OCI-LY3 (cell line): ENCODE measurements at regions not wholly inside any gene's neighbourhood (a gene's known extent, or its start where the extent isn't known, plus 50 kb on each side); places are given as distances from the start of the nearest gene placed in this dataset.

Experiments used
- H2AFZ ChIP-seq: fragments of 200-600, 300-600 bp; shearing (Covaris generic); 2 replicates; pipeline ENCODE4 v1.6.0; 2014; ENCODE audit warnings: antibody characterized with exemption, low read depth, low read length
- H3K27ac ChIP-seq: fragments of 200-600, 300-600 bp; sonication (generic); 2 replicates; pipeline ENCODE4 v1.5.1; 2014; ENCODE audit warnings: mild to moderate bottlenecking, low read length, moderate library complexity, mixed read lengths
- H3K27me3 ChIP-seq: fragments of 200-600, 300-600 bp; sonication (generic); 2 replicates; pipeline ENCODE4 v1.6.1; 2014; ENCODE audit warnings: low read depth, low read length, mixed read lengths
- H3K36me3 ChIP-seq: fragments of 200-600, 300-600 bp; sonication (generic); replicated peaks from 2 replicates; pipeline ENCODE3; 2014; ENCODE audit warnings: low read depth, low read length, mixed read lengths
- H3K4me1 ChIP-seq: fragments of 300-600, 200-600 bp; sonication (generic); 2 replicates; pipeline ENCODE4 v1.6.1; 2014; ENCODE audit warnings: low read length, mixed read lengths
- H3K4me2 ChIP-seq: fragments of 200-600, 300-600 bp; sonication (generic); 2 replicates; pipeline ENCODE4 v1.6.1; 2014; ENCODE audit warnings: low read length, mixed read lengths
- H3K4me3 ChIP-seq: fragments of 300-600, 200-600 bp; sonication (generic); 2 replicates; pipeline ENCODE4 v1.5.1; 2014; ENCODE audit warnings: antibody characterized with exemption, mild to moderate bottlenecking, low read length, moderate library complexity
- H3K79me2 ChIP-seq: fragments of 300-600, 200-600 bp; shearing (Covaris generic); 2 replicates; pipeline ENCODE4 v1.6.1; 2014; ENCODE audit warnings: mild to moderate bottlenecking, low read length, mixed read lengths
- H3K9ac ChIP-seq: fragments of 300-600, 200-600 bp; shearing (Covaris generic); 2 replicates; pipeline ENCODE4 v1.6.0; 2014; ENCODE audit warnings: mild to moderate bottlenecking, low read length, moderate library complexity
- H3K9me3 ChIP-seq: fragments of 200-600, 300-600 bp; shearing (Covaris generic); 2 replicates; pipeline ENCODE4 v1.6.1; 2014; ENCODE audit warnings: low read length, mixed read lengths; ENCODE audit not compliant: insufficient read depth
- H4K20me1 ChIP-seq: fragments of 200-600, 300-600 bp; sonication (generic); 2 replicates; pipeline ENCODE4 v1.6.1; 2016; ENCODE audit warnings: low read length, mixed read lengths; ENCODE audit not compliant: insufficient read depth
- CTCF ChIP-seq: fragments of 200-600, 300-600 bp; sonication (generic); IDR thresholded peaks from 2 replicates; pipeline ENCODE4 v1.5.1; 2014; ENCODE audit warnings: antibody characterized with exemption, low read length, low read depth
- EZH2phosphoT487 ChIP-seq: fragments of 200-600 bp; shearing (Covaris generic); IDR thresholded peaks from 2 replicates; pipeline ENCODE4 v1.6.1; 2018; ENCODE audit warnings: antibody characterized with exemption, mixed run types, low read depth

GRCh38 chr1:244106837-244107493 is 55.9 kb downstream of the ZBTB18 start:
- H2AFZ ChIP-seq, result no peak overlapping the region
- TF ChIP-seq EZH2phosphoT487, result no peak
- no peak for TF ChIP-seq CTCF
- peaks cover 85% of the 10 kb centered on the region for H3K27me3 ChIP-seq
- no peak overlapping the region for H3K4me3 ChIP-seq
- no peak overlapping the region for H3K27ac ChIP-seq
- no peak overlapping the region for H3K4me2 ChIP-seq
- H3K9me3 ChIP-seq, result no peaks in the 10 kb centered on the region
- no peaks in the 10 kb centered on the region for H4K20me1 ChIP-seq
- no peaks in the 10 kb centered on the region for H3K79me2 ChIP-seq
- H3K9ac ChIP-seq, result no peak overlapping the region
- no peaks in the 10 kb centered on the region for H3K4me1 ChIP-seq
- H3K36me3 ChIP-seq, result no peaks in the 10 kb centered on the region

GRCh38 chr1:244111027-244111426 is 59.9 kb downstream of the ZBTB18 start:
- peaks cover 75% of the 10 kb centered on the region for H3K27me3 ChIP-seq

GRCh38 chr1:244112041-244112440 is 61.0 kb downstream of the ZBTB18 start:
- Histone ChIP-seq H3K79me2 (no peaks in the 10 kb centered on the region), H3K27me3 (peaks cover 70% of the 10 kb centered on the region), H3K9ac (no peak overlapping the region), H3K4me2 (no peak overlapping the region), H3K36me3 (no peaks in the 10 kb centered on the region), H3K9me3 (no peaks in the 10 kb centered on the region), H4K20me1 (no peaks in the 10 kb centered on the region), H2AFZ (no peak overlapping the region), H3K4me1 (no peaks in the 10 kb centered on the region), H3K4me3 (no peak overlapping the region), H3K27ac (no peak overlapping the region)
- TF ChIP-seq EZH2phosphoT487 (no peak), CTCF (no peak)

More at GRCh38 chr1:244111027-244111426, 59.9 kb downstream of the ZBTB18 start:
- Histone ChIP-seq H3K9ac (no peak overlapping the region), H3K9me3 (no peaks in the 10 kb centered on the region), H3K27ac (no peak overlapping the region), H3K4me2 (no peak overlapping the region), H3K4me3 (no peak overlapping the region), H3K36me3 (no peaks in the 10 kb centered on the region), H4K20me1 (no peaks in the 10 kb centered on the region), H3K79me2 (no peaks in the 10 kb centered on the region), H3K4me1 (no peaks in the 10 kb centered on the region), H2AFZ (no peak overlapping the region)
- TF ChIP-seq EZH2phosphoT487 (no peak), CTCF (no peak)

GRCh38 chr1:244112636-244113035 is 61.6 kb downstream of the ZBTB18 start:
- H3K4me3 ChIP-seq, result no peak overlapping the region
- no peak overlapping the region for H2AFZ ChIP-seq
- no peak overlapping the region for H3K4me2 ChIP-seq
- H3K4me1 ChIP-seq, result no peaks in the 10 kb centered on the region
- no peaks in the 10 kb centered on the region for H3K36me3 ChIP-seq
- TF ChIP-seq CTCF (no peak), EZH2phosphoT487 (no peak)
- H3K9ac ChIP-seq, result no peak overlapping the region
- no peak overlapping the region for H3K27ac ChIP-seq
- no peaks in the 10 kb centered on the region for H3K79me2 ChIP-seq
- peaks cover 69% of the 10 kb centered on the region for H3K27me3 ChIP-seq
- no peaks in the 10 kb centered on the region for H4K20me1 ChIP-seq
- no peaks in the 10 kb centered on the region for H3K9me3 ChIP-seq
